IMR-90 (cell line): ENCODE measurements at regions not wholly inside any gene's neighbourhood (a gene's known extent, or its start where the extent isn't known, plus 50 kb on each side); places are given as distances from the start of the nearest gene placed in this dataset.

Experiments used
- ATAC-seq: fragments of 200-7000 bp; cut with Tn5 transposase; 2 replicates; pipeline ENCODE4 v1.9.1; 2020; ENCODE audit warnings: low read depth, mild to moderate bottlenecking, moderate library complexity
- BruUV-seq: library from RNA; stranded (reverse); fragments of 400-500 nt; replicated peaks from 2 replicates; lab custom pipeline; 2021; lab: Mats Ljungman, UMichigan
- CTCF ChIA-PET: fragments of 300-600 bp; formaldehyde crosslinking; extraction: SDS; loops from one replicate; lab custom pipeline; 2021; ENCODE audit warnings: antibody characterized with exemption; lab: Yijun Ruan, JAX
- POLR2A ChIA-PET: fragments of 300-600 bp; sonication (Branson Sonifier 250); formaldehyde crosslinking; loops from one replicate; lab custom pipeline; 2022; ENCODE audit warnings: antibody characterized with exemption; ENCODE audit not compliant: unreplicated experiment; lab: Charles Lee
- DNase-seq: peaks from one replicate; pipeline ENCODE4 v3.0.0; 2013
- H2AFZ ChIP-seq: replicated peaks from 2 replicates; pipeline ENCODE3; 2013; ENCODE audit warnings: low read length, mild to moderate bottlenecking; ENCODE audit not compliant: poor library complexity
- H2AK5ac ChIP-seq: 2 replicates; pipeline ENCODE4 v1.6.1; 2013; ENCODE audit warnings: low read depth, low read length, inconsistent platforms
- H2AK9ac ChIP-seq: replicated peaks from 2 replicates; pipeline ENCODE3; 2013; ENCODE audit warnings: mild to moderate bottlenecking, low read depth, low read length, moderate library complexity; ENCODE audit not compliant: poor library complexity
- H2BK120ac ChIP-seq: 2 replicates; pipeline ENCODE4 v1.6.1; 2013; ENCODE audit warnings: low read depth, low read length, inconsistent platforms
- H2BK15ac ChIP-seq: 3 replicates; pipeline ENCODE4 v1.6.1; 2013; ENCODE audit warnings: low read depth, low read length, inconsistent platforms
- H2BK20ac ChIP-seq: 2 replicates; pipeline ENCODE4 v1.6.1; 2013; ENCODE audit warnings: low read depth, mild to moderate bottlenecking, inconsistent platforms, low read length, moderate library complexity
- H2BK5ac ChIP-seq: 2 replicates; pipeline ENCODE4 v1.6.1; 2013; ENCODE audit warnings: mild to moderate bottlenecking, low read depth, low read length, inconsistent platforms; ENCODE audit not compliant: poor library complexity, severe bottlenecking
- H3K14ac ChIP-seq: replicated peaks from 2 replicates; pipeline ENCODE4 v1.6.1; 2013; ENCODE audit warnings: low read depth, low read length, inconsistent platforms
- H3K18ac ChIP-seq: 2 replicates; pipeline ENCODE4 v1.6.1; 2013; ENCODE audit warnings: low read depth, low read length, control low read depth
- H3K23ac ChIP-seq: 2 replicates; pipeline ENCODE4 v1.6.1; 2013; ENCODE audit warnings: low read depth, low read length, inconsistent platforms
- H3K27ac ChIP-seq: 2 replicates; pipeline ENCODE4 v1.5.1; 2013; ENCODE audit warnings: mild to moderate bottlenecking, control low read depth, low read length; ENCODE audit not compliant: insufficient read depth
- H3K27me3 ChIP-seq: 2 replicates; pipeline ENCODE4 v1.6.1; 2013; ENCODE audit warnings: low read length; ENCODE audit not compliant: control insufficient read depth, insufficient read depth
- H3K36me3 ChIP-seq: 2 replicates; pipeline ENCODE4 v1.6.1; 2013; ENCODE audit warnings: low read length, mixed read lengths; ENCODE audit not compliant: control insufficient read depth, insufficient read depth
- H3K4ac ChIP-seq: 2 replicates; pipeline ENCODE4 v1.6.1; 2013; ENCODE audit warnings: low read depth, low read length, inconsistent platforms
- H3K4me1 ChIP-seq: 2 replicates; pipeline ENCODE4 v1.6.1; 2013; ENCODE audit warnings: low read length, mixed read lengths; ENCODE audit not compliant: control insufficient read depth, insufficient read depth
- H3K4me2 ChIP-seq: 2 replicates; pipeline ENCODE4 v1.6.1; 2013; ENCODE audit warnings: low read depth, mild to moderate bottlenecking, control low read depth, low read length, moderate library complexity
- H3K4me3 ChIP-seq: 2 replicates; pipeline ENCODE4 v1.5.1; 2013; ENCODE audit warnings: low read depth, mild to moderate bottlenecking, control low read depth, low read length, moderate library complexity; ENCODE audit not compliant: insufficient read depth
- H3K56ac ChIP-seq: 2 replicates; pipeline ENCODE4 v1.6.1; 2013; ENCODE audit warnings: low read length, inconsistent platforms; ENCODE audit not compliant: insufficient read depth; ENCODE audit errors: extremely low read depth
- H3K79me1 ChIP-seq, 2 experiments: 2 replicates each; pipeline ENCODE4 v1.6.1; 2013; ENCODE audit warnings: low read length in 2 of 2, inconsistent platforms in 1 of 2, low read depth in 1 of 2
- H3K9ac ChIP-seq: 2 replicates; pipeline ENCODE4 v1.6.1; 2013; ENCODE audit warnings: low read depth, low read length, control low read depth
- H3K9me1 ChIP-seq: 2 replicates; pipeline ENCODE4 v1.6.1; 2013; ENCODE audit warnings: low read length, inconsistent platforms; ENCODE audit not compliant: insufficient read depth
- H3K9me3 ChIP-seq: 2 replicates; pipeline ENCODE4 v1.6.1; 2013; ENCODE audit warnings: low read length; ENCODE audit not compliant: control insufficient read depth, insufficient read depth
- H4K20me1 ChIP-seq: 2 replicates; pipeline ENCODE4 v1.6.1; 2013; ENCODE audit warnings: low read length, inconsistent platforms; ENCODE audit not compliant: insufficient read depth
- H4K5ac ChIP-seq: 2 replicates; pipeline ENCODE4 v1.6.1; 2013; ENCODE audit warnings: mild to moderate bottlenecking, low read depth, low read length, control low read depth
- H4K8ac ChIP-seq, 2 experiments: 2 replicates each; pipeline ENCODE4 v1.6.1; 2013; ENCODE audit warnings: low read depth in 2 of 2, low read length in 2 of 2, control low read depth in 1 of 2, inconsistent platforms in 1 of 2
- H4K91ac ChIP-seq: 2 replicates; pipeline ENCODE4 v1.6.1; 2013; ENCODE audit warnings: low read depth, low read length, inconsistent platforms; ENCODE audit not compliant: insufficient read depth
- MAFK ChIP-seq: IDR thresholded peaks from 2 replicates; pipeline ENCODE4 v1.6.1; 2012; ENCODE audit warnings: low read depth, low read length, improper control_type of control experiment
- MAZ ChIP-seq: IDR thresholded peaks from 2 replicates; pipeline ENCODE4 v1.6.1; 2012; ENCODE audit warnings: low read depth, mild to moderate bottlenecking, low read length, improper control_type of control experiment, moderate library complexity, borderline replicate concordance
- MXI1 ChIP-seq: IDR thresholded peaks from 2 replicates; pipeline ENCODE4 v1.6.1; 2012; ENCODE audit warnings: low read depth, mild to moderate bottlenecking, low read length, moderate library complexity, borderline replicate concordance
- NFE2L2 ChIP-seq: fragments of 150-350 bp; IDR thresholded peaks from 2 replicates; pipeline ENCODE4 v1.6.1; 2016; ENCODE audit warnings: low read depth, mild to moderate bottlenecking, low read length
- POLR2A ChIP-seq: IDR thresholded peaks from 2 replicates; pipeline ENCODE4 v1.6.1; 2012; ENCODE audit warnings: mild to moderate bottlenecking, low read depth, low read length
- RAD21 ChIP-seq: IDR thresholded peaks from 2 replicates; pipeline ENCODE4 v1.6.1; 2012; ENCODE audit warnings: low read length, improper control_type of control experiment
- RCOR1 ChIP-seq: IDR thresholded peaks from 2 replicates; pipeline ENCODE4 v1.6.1; 2012; ENCODE audit warnings: mild to moderate bottlenecking, low read length, improper control_type of control experiment; ENCODE audit not compliant: insufficient replicate concordance
- RFX5 ChIP-seq: IDR thresholded peaks from 2 replicates; pipeline ENCODE4 v1.8.0; 2012; ENCODE audit warnings: low read depth, mild to moderate bottlenecking, low read length, moderate library complexity
- SMC3 ChIP-seq: fragments of 150-350 bp; IDR thresholded peaks from 2 replicates; pipeline ENCODE4 v1.6.1; 2016; ENCODE audit warnings: low read depth, mild to moderate bottlenecking, antibody characterized with exemption, low read length, moderate library complexity
- WGBS, 2 experiments: methylation state at CpG; one replicate each; pipeline versions ENCODE4 v1.1.5 to v1.1.7; 2013; ENCODE audit warnings: missing lambda C conversion rate in 2 of 2; ENCODE audit not compliant: insufficient read length in 1 of 2; ENCODE audit errors: extremely low coverage in 2 of 2; 5-methylcytosine and 5-hydroxymethylcytosine counted together
- dilution Hi-C: fragments of 300-500 bp; cut with HindIII; formaldehyde crosslinking; loops from one replicate; pipeline ENCODE4 v1.14.3; 2018; ENCODE audit warnings: low sequenced_read_pairs; ENCODE audit not compliant: unreplicated experiment
- in situ Hi-C: fragments of 300-500 bp; cut with MboI; formaldehyde crosslinking; loops from 3 replicates; pipeline ENCODE4 v1.14.3; 2019; ENCODE audit warnings: low sequenced_read_pairs, inconsistent platforms, mixed read lengths
- intact Hi-C: fragments of 100-400 bp; cut with micrococcal nuclease; formaldehyde crosslinking; loops from 2 replicates; pipeline ENCODE4 v1.10.0; 2022
- TF ChIP-seq, protein P1 (sequence below): fragments of 150-350 bp; IDR thresholded peaks from 2 replicates; pipeline ENCODE4 v1.6.1; 2016; ENCODE audit warnings: low read depth, mild to moderate bottlenecking, low read length, moderate library complexity, borderline replicate concordance
- TF ChIP-seq, protein P2 (sequence below): fragments of 150-350 bp; IDR thresholded peaks from 2 replicates; pipeline ENCODE4 v1.6.1; 2017; ENCODE audit warnings: mild to moderate bottlenecking, antibody characterized with exemption, low read length, low read depth
- TF ChIP-seq, protein P3 (sequence below): conservative IDR thresholded peaks from 2 replicates; pipeline ENCODE4 v1.5.1; 2012; ENCODE audit warnings: mild to moderate bottlenecking, low read depth, low read length, improper control_type of control experiment

DNA sequence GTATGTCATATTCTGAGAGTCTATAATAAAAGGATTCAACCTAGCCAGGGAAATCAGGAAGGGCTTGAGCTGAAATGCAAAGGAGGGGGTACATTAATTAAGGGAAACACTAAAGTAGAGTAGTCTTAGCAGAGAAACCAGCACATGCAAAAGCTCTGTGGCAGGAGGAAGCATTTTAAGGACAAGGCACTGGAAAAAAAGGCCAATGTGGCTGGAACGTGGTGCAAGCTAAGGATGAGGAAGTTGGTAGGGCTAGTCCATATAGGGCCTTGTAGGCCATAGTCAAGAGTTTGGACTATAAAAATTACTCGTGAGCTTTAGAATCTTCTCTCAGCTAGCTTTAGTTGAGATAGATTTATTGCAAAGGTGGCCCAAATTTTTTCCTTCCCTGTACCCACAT lies 75.2 kb upstream of the TOP1 start:
- ATAC-seq = no peak
- no peaks in the 10 kb centered on the region for H3K36me3 ChIP-seq
- no peak overlapping the region for H3K4me2 ChIP-seq
- DNase-seq = no peak
- no peak overlapping the region for H3K9ac ChIP-seq
- no peak overlapping the region for H3K14ac ChIP-seq
- intact Hi-C loops = no loop called here
- no peaks in the 10 kb centered on the region for H3K9me1 ChIP-seq
- dilution Hi-C loops = no loop called here
- H3K27me3 ChIP-seq = no peaks in the 10 kb centered on the region
- H3K56ac ChIP-seq = no peak overlapping the region
- in situ Hi-C loops = loop anchor here (25.0 kb wide), 2 partner anchors 659 to 1091 kb away; partner anchors contain the start of gene CHD6
- BruUV-seq = no TSS peak
- H4K5ac ChIP-seq = no peak overlapping the region
- H2BK15ac ChIP-seq = no peak overlapping the region
- H4K8ac ChIP-seq = no peak overlapping the region
- H4K20me1 ChIP-seq = no peaks in the 10 kb centered on the region
- H3K79me1 ChIP-seq = no peaks in the 10 kb centered on the region
- no peak overlapping the region for H2AK9ac ChIP-seq
- peaks cover 5% of the 10 kb centered on the region; the same call in 1 of the 2 replicates for H3K9me3 ChIP-seq
- no peak overlapping the region for H2BK5ac ChIP-seq
- ChIA-PET CTCF (interaction anchor here (0.6 to 0.9 kb wide), 2 partner anchors 9 to 15 kb away, joined by 4 to 5 read pairs; no protein-coding TSS in a partner anchor), POLR2A (no interaction called here)
- 100% methylated on average over 1 of the region's 2 CpGs; no CpG with 5 or more reads in 1 of the 2 experiments for WGBS, 2 experiments
- no peak overlapping the region for H3K4ac ChIP-seq
- H2AFZ ChIP-seq = no peak overlapping the region
- no peak overlapping the region for H3K18ac ChIP-seq
- no peak overlapping the region for H2BK120ac ChIP-seq
- H3K4me3 ChIP-seq = no peak overlapping the region
- H4K91ac ChIP-seq = no peak overlapping the region
- no peak overlapping the region for H3K23ac ChIP-seq
- TF ChIP-seq, protein P1, sequence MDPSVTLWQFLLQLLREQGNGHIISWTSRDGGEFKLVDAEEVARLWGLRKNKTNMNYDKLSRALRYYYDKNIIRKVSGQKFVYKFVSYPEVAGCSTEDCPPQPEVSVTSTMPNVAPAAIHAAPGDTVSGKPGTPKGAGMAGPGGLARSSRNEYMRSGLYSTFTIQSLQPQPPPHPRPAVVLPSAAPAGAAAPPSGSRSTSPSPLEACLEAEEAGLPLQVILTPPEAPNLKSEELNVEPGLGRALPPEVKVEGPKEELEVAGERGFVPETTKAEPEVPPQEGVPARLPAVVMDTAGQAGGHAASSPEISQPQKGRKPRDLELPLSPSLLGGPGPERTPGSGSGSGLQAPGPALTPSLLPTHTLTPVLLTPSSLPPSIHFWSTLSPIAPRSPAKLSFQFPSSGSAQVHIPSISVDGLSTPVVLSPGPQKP = no peak
- TF ChIP-seq, protein P2, sequence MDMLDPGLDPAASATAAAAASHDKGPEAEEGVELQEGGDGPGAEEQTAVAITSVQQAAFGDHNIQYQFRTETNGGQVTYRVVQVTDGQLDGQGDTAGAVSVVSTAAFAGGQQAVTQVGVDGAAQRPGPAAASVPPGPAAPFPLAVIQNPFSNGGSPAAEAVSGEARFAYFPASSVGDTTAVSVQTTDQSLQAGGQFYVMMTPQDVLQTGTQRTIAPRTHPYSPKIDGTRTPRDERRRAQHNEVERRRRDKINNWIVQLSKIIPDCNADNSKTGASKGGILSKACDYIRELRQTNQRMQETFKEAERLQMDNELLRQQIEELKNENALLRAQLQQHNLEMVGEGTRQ = no peak
- TF ChIP-seq POLR2A (no peak), SMC3 (no peak), MXI1 (no peak), RAD21 (no peak), RFX5 (no peak), NFE2L2 (no peak), MAZ (no peak), MAFK (no peak), RCOR1 (no peak)
- TF ChIP-seq, protein P3, sequence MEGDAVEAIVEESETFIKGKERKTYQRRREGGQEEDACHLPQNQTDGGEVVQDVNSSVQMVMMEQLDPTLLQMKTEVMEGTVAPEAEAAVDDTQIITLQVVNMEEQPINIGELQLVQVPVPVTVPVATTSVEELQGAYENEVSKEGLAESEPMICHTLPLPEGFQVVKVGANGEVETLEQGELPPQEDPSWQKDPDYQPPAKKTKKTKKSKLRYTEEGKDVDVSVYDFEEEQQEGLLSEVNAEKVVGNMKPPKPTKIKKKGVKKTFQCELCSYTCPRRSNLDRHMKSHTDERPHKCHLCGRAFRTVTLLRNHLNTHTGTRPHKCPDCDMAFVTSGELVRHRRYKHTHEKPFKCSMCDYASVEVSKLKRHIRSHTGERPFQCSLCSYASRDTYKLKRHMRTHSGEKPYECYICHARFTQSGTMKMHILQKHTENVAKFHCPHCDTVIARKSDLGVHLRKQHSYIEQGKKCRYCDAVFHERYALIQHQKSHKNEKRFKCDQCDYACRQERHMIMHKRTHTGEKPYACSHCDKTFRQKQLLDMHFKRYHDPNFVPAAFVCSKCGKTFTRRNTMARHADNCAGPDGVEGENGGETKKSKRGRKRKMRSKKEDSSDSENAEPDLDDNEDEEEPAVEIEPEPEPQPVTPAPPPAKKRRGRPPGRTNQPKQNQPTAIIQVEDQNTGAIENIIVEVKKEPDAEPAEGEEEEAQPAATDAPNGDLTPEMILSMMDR = no peak
- no peak overlapping the region for H3K27ac ChIP-seq
- H2AK5ac ChIP-seq = no peak overlapping the region
- H3K4me1 ChIP-seq = no peaks in the 10 kb centered on the region; the same call in 1 of the 2 replicates
- H2BK20ac ChIP-seq = no peak overlapping the region
